Mesenchymal stem cell (in vitro differentiated cells and primary cell): ENCODE measurements at regions not wholly inside any gene's neighbourhood (a gene's known extent, or its start where the extent isn't known, plus 50 kb on each side); places are given as distances from the start of the nearest gene placed in this dataset.
A peak's percentile ranks its signal among the peaks of the same experiment; 100 is the strongest.

Experiments
- DNase-seq: peaks from one replicate; pipeline ENCODE4 v3.0.0-alpha.2; 2013
- H2AFZ ChIP-seq: one replicate; pipeline ENCODE4 v1.6.1; 2013; ENCODE audit warnings: low read depth, mild to moderate bottlenecking, control low read depth, inconsistent platforms, low read length, moderate library complexity
- H2AK5ac ChIP-seq: 2 replicates; pipeline ENCODE4 v1.6.1; 2013; ENCODE audit warnings: low read length, moderate library complexity, mild to moderate bottlenecking, inconsistent platforms; ENCODE audit not compliant: severe bottlenecking
- H2BK120ac ChIP-seq: one replicate; pipeline ENCODE4 v1.6.1; 2013; ENCODE audit warnings: low read depth, mild to moderate bottlenecking, inconsistent platforms, low read length, moderate library complexity
- H2BK12ac ChIP-seq, 2 experiments: one replicate each; pipeline ENCODE4 v1.6.1; 2013; ENCODE audit warnings: inconsistent platforms in 2 of 2, low read length in 2 of 2, mild to moderate bottlenecking in 2 of 2, moderate library complexity in 2 of 2, control low read depth in 1 of 2
- H2BK15ac ChIP-seq: one replicate; pipeline ENCODE4 v1.6.1; 2013; ENCODE audit warnings: mild to moderate bottlenecking, low read depth, inconsistent platforms; ENCODE audit not compliant: poor library complexity, severe bottlenecking
- H2BK5ac ChIP-seq: 2 replicates; pipeline ENCODE4 v1.6.1; 2013; ENCODE audit warnings: low read depth, mild to moderate bottlenecking, low read length, control low read depth, inconsistent platforms; ENCODE audit not compliant: poor library complexity, severe bottlenecking
- H3K14ac ChIP-seq, 2 experiments: one replicate each; pipeline ENCODE4 v1.6.1; 2013; ENCODE audit warnings: inconsistent platforms in 2 of 2, low read length in 2 of 2, control low read depth in 1 of 2, mild to moderate bottlenecking in 1 of 2, moderate library complexity in 1 of 2
- H3K18ac ChIP-seq, 2 experiments: one replicate each; pipeline ENCODE4 v1.6.1; 2013; ENCODE audit warnings: inconsistent platforms in 2 of 2, low read length in 2 of 2, control low read depth in 1 of 2, low read depth in 1 of 2, mild to moderate bottlenecking in 1 of 2
- H3K23ac ChIP-seq, 2 experiments: one replicate each; pipeline ENCODE4 v1.6.1; 2013; ENCODE audit warnings: inconsistent platforms in 2 of 2, low read length in 2 of 2, mild to moderate bottlenecking in 2 of 2, moderate library complexity in 2 of 2, control low read depth in 1 of 2
- H3K27ac ChIP-seq: 2 replicates; pipeline ENCODE4 v1.5.1; 2013; ENCODE audit warnings: mild to moderate bottlenecking, moderate library complexity, low read length, control low read depth, inconsistent platforms; ENCODE audit not compliant: poor library complexity, severe bottlenecking
- H3K27me3 ChIP-seq, 2 experiments: 2 replicates each; pipeline versions ENCODE4 v1.6.1 to v1.7.0; 2013; ENCODE audit warnings: low read length in 2 of 2, mild to moderate bottlenecking in 2 of 2, moderate library complexity in 2 of 2, control low read depth in 1 of 2, inconsistent platforms in 1 of 2; ENCODE audit not compliant: control insufficient read depth in 1 of 2, insufficient read depth in 1 of 2
- H3K36me3 ChIP-seq, 2 experiments: 2 replicates each; pipeline versions ENCODE4 v1.6.1 to v1.7.0; 2013; ENCODE audit warnings: low read length in 2 of 2, control low read depth in 1 of 2, inconsistent platforms in 1 of 2, low read depth in 1 of 2, mild to moderate bottlenecking in 1 of 2; ENCODE audit not compliant: insufficient read depth in 2 of 2, control insufficient read depth in 1 of 2
- H3K4ac ChIP-seq, 2 experiments: one replicate each; pipeline ENCODE4 v1.6.1; 2013; ENCODE audit warnings: inconsistent platforms in 2 of 2, low read length in 2 of 2, mild to moderate bottlenecking in 2 of 2, moderate library complexity in 2 of 2, control low read depth in 1 of 2, low read depth in 1 of 2
- H3K4me1 ChIP-seq: 2 replicates; pipeline ENCODE4 v1.6.1; 2013; ENCODE audit warnings: low read depth, low read length, control low read depth; ENCODE audit not compliant: control insufficient read depth, insufficient read depth
- H3K4me2 ChIP-seq: 2 replicates; pipeline ENCODE4 v1.6.1; 2013; ENCODE audit warnings: low read length, mild to moderate bottlenecking, inconsistent platforms; ENCODE audit not compliant: poor library complexity, severe bottlenecking
- H3K4me3 ChIP-seq, 2 experiments: 2 replicates each; pipeline versions ENCODE4 v1.5.1 to v1.7.0; 2013; ENCODE audit warnings: low read length in 2 of 2, mild to moderate bottlenecking in 2 of 2, control low read depth in 1 of 2, low read depth in 1 of 2; ENCODE audit not compliant: insufficient read depth in 1 of 2
- H3K79me1 ChIP-seq: replicated peaks from 2 replicates; pipeline ENCODE4 v1.6.1; 2013; ENCODE audit warnings: mild to moderate bottlenecking, control low read depth, low read length, inconsistent platforms; ENCODE audit not compliant: poor library complexity, severe bottlenecking
- H3K9ac ChIP-seq: 2 replicates; pipeline ENCODE4 v1.7.0; 2013; ENCODE audit warnings: mild to moderate bottlenecking, low read length, moderate library complexity
- H3K9me3 ChIP-seq: 2 replicates; pipeline ENCODE4 v1.7.0; 2013; ENCODE audit warnings: mild to moderate bottlenecking, low read length; ENCODE audit not compliant: control insufficient read depth
- H4K8ac ChIP-seq: one replicate; pipeline ENCODE4 v1.6.1; 2013; ENCODE audit warnings: inconsistent platforms, mild to moderate bottlenecking, low read length, moderate library complexity
- H4K91ac ChIP-seq: one replicate; pipeline ENCODE4 v1.6.1; 2013; ENCODE audit warnings: mild to moderate bottlenecking, low read length, inconsistent platforms
- WGBS: methylation state at CpG from one replicate; pipeline ENCODE4 v1.1.7; 2013; ENCODE audit warnings: mixed read lengths; 5-methylcytosine and 5-hydroxymethylcytosine counted together

- Histone ChIP-seq H4K8ac (no peak overlapping the region), H3K4me2 (no peak overlapping the region), H3K79me1 (no peaks in the 10 kb centered on the region), H3K14ac (no peak overlapping the region), H3K9me3 (no peaks in the 10 kb centered on the region), H3K4me1 (no peaks in the 10 kb centered on the region), H2AK5ac (no peak overlapping the region), H3K4ac (no peak overlapping the region), H3K9ac (no peak overlapping the region), H2BK5ac (no peak overlapping the region), H3K36me3 (no peaks in the 10 kb centered on the region), H2BK12ac (no peak overlapping the region), H4K91ac (no peak overlapping the region), H3K27ac (no peak overlapping the region), H2BK120ac (no peak overlapping the region), H2BK15ac (no peak overlapping the region), H3K27me3 (no peaks in the 10 kb centered on the region), H3K4me3 (no peak overlapping the region), H3K23ac (no peak overlapping the region), H2AFZ (no peak overlapping the region), H3K18ac (no peak overlapping the region)
- peak; percentile 20 for DNase-seq
- no CpG with 5 or more reads among the region's 1 CpG for WGBS
Observed at GRCh38 chr11:101726988-101727387, 143.2 kb upstream of the TRPC6 start.

- Histone ChIP-seq H3K4ac (no peak overlapping the region), H3K36me3 (no peaks in the 10 kb centered on the region), H2BK120ac (no peak overlapping the region), H3K14ac (no peak overlapping the region), H3K79me1 (no peaks in the 10 kb centered on the region), H3K9me3 (no peaks in the 10 kb centered on the region), H2BK12ac (no peak overlapping the region), H3K4me1 (no peaks in the 10 kb centered on the region), H3K4me2 (no peak overlapping the region), H3K18ac (no peak overlapping the region), H2BK15ac (no peak overlapping the region), H3K4me3 (no peak overlapping the region), H3K9ac (no peak overlapping the region), H4K91ac (no peak overlapping the region), H2AFZ (no peak overlapping the region), H2AK5ac (no peak overlapping the region), H3K23ac (no peak overlapping the region), H4K8ac (no peak overlapping the region), H3K27ac (no peak overlapping the region), H2BK5ac (no peak overlapping the region), H3K27me3 (no peaks in the 10 kb centered on the region)
- no peak for DNase-seq
- WGBS: 100% methylated on average over 1 of the region's 1 CpG
Observed at GRCh38 chr11:101723371-101723770, 139.6 kb upstream of the TRPC6 start.

GRCh38 chr11:101721270-101721669 is 137.5 kb upstream of the TRPC6 start:
- no peaks in the 10 kb centered on the region for H3K4me1 ChIP-seq
- no peak overlapping the region for H3K14ac ChIP-seq
- no peaks in the 10 kb centered on the region for H3K36me3 ChIP-seq
- H2BK120ac ChIP-seq: no peak overlapping the region
- H3K4me3 ChIP-seq: no peak overlapping the region
- H2AFZ ChIP-seq: no peak overlapping the region
- no peak overlapping the region for H3K4me2 ChIP-seq
- WGBS: 91% methylated on average over 5 of the region's 5 CpGs
- H3K9me3 ChIP-seq: no peaks in the 10 kb centered on the region
- H4K8ac ChIP-seq: no peak overlapping the region
- H4K91ac ChIP-seq: no peak overlapping the region
- no peak overlapping the region for H2BK12ac ChIP-seq
- no peak overlapping the region for H3K18ac ChIP-seq
- no peak overlapping the region for H3K9ac ChIP-seq
- H2AK5ac ChIP-seq: no peak overlapping the region
- no peak overlapping the region for H3K4ac ChIP-seq
- H3K27me3 ChIP-seq: no peaks in the 10 kb centered on the region
- H2BK5ac ChIP-seq: no peak overlapping the region
- H3K79me1 ChIP-seq: no peaks in the 10 kb centered on the region
- DNase-seq: no peak
- no peak overlapping the region for H2BK15ac ChIP-seq
- H3K23ac ChIP-seq: no peak overlapping the region
- no peak overlapping the region for H3K27ac ChIP-seq

- Histone ChIP-seq H3K4me3 (no peak overlapping the region), H3K18ac (no peak overlapping the region), H2BK15ac (no peak overlapping the region), H2AFZ (no peak overlapping the region), H3K9me3 (no peaks in the 10 kb centered on the region), H3K79me1 (no peaks in the 10 kb centered on the region), H3K9ac (no peak overlapping the region), H3K27me3 (no peaks in the 10 kb centered on the region), H2BK5ac (no peak overlapping the region), H2BK12ac (no peak overlapping the region), H3K36me3 (no peaks in the 10 kb centered on the region), H3K14ac (no peak overlapping the region), H2AK5ac (no peak overlapping the region), H4K8ac (no peak overlapping the region), H3K4me2 (no peak overlapping the region), H2BK120ac (no peak overlapping the region), H3K23ac (no peak overlapping the region), H3K4me1 (no peaks in the 10 kb centered on the region), H3K4ac (no peak overlapping the region), H3K27ac (no peak overlapping the region), H4K91ac (no peak overlapping the region)
- peak; percentile 78 for DNase-seq
- WGBS: 92% methylated on average over 2 of the region's 4 CpGs
Observed at GRCh38 chr11:101718402-101718801, 134.6 kb upstream of the TRPC6 start.
